ENCODE measurements at regions not wholly inside any gene's neighbourhood (a gene's known extent, or its start where the extent isn't known, plus 50 kb on each side); places are given as distances from the start of the nearest gene placed in this dataset.

GRCh38 chr6:55943329-55943728, 67.9 kb upstream of the BMP5 start:
- WGBS (ENCODE audit: low lambda C conversion rate) = 39% methylated on average over 3 of the region's 3 CpGs
- POLR2A ChIA-PET = no interaction called here
- no peaks in the 10 kb centered on the region for H4K20me1 ChIP-seq (ENCODE audit: insufficient read depth)
- H3K9ac ChIP-seq = no peak overlapping the region
- no peaks in the 10 kb centered on the region; the same call in 1 of the 2 replicates for H3K9me3 ChIP-seq
- H3K4me1 ChIP-seq (ENCODE audit: control insufficient read depth in 1 of 2, insufficient read depth in 2 of 2, low read depth in 1 of 2, low read length in 1 of 2) = no peaks in the 10 kb centered on the region
- no peak overlapping the region for H3K27ac ChIP-seq (ENCODE audit: low read depth in 2 of 2, low read length in 1 of 2)
- H3K79me2 ChIP-seq (ENCODE audit: insufficient read depth) = no peaks in the 10 kb centered on the region
- no peaks in the 10 kb centered on the region for H3K27me3 ChIP-seq (ENCODE audit: insufficient read depth)
- H2AFZ ChIP-seq (ENCODE audit: low read depth) = no peak overlapping the region
- H3K4me2 ChIP-seq = no peak overlapping the region
- no peak for DNase-seq
- no peak overlapping the region for H3K4me3 ChIP-seq (ENCODE audit: low read depth in 2 of 2, low read length in 1 of 2)
- peaks cover 4% of the 10 kb centered on the region for H3F3A ChIP-seq (replicated peaks; ENCODE audit: insufficient read depth)
- no peaks in the 10 kb centered on the region for H3K9me2 ChIP-seq
- TF ChIP-seq, protein P1, sequence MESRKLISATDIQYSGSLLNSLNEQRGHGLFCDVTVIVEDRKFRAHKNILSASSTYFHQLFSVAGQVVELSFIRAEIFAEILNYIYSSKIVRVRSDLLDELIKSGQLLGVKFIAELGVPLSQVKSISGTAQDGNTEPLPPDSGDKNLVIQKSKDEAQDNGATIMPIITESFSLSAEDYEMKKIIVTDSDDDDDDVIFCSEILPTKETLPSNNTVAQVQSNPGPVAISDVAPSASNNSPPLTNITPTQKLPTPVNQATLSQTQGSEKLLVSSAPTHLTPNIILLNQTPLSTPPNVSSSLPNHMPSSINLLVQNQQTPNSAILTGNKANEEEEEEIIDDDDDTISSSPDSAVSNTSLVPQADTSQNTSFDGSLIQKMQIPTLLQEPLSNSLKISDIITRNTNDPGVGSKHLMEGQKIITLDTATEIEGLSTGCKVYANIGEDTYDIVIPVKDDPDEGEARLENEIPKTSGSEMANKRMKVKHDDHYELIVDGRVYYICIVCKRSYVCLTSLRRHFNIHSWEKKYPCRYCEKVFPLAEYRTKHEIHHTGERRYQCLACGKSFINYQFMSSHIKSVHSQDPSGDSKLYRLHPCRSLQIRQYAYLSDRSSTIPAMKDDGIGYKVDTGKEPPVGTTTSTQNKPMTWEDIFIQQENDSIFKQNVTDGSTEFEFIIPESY (IDR thresholded peaks at IDR 0.05; ENCODE audit: borderline replicate concordance, low read depth) = no peak
- no peak for TF ChIP-seq POLR2AphosphoS5 (IDR thresholded peaks at IDR 0.05; ENCODE audit: low read depth, low read length)
- no peak for TF ChIP-seq TAF1 (IDR thresholded peaks at IDR 0.05; ENCODE audit: borderline replicate concordance, low read depth, low read length)
- no peak for TF ChIP-seq FOSL2 (IDR thresholded peaks at IDR 0.05; ENCODE audit: borderline replicate concordance, low read depth)
- TF ChIP-seq, protein P2, sequence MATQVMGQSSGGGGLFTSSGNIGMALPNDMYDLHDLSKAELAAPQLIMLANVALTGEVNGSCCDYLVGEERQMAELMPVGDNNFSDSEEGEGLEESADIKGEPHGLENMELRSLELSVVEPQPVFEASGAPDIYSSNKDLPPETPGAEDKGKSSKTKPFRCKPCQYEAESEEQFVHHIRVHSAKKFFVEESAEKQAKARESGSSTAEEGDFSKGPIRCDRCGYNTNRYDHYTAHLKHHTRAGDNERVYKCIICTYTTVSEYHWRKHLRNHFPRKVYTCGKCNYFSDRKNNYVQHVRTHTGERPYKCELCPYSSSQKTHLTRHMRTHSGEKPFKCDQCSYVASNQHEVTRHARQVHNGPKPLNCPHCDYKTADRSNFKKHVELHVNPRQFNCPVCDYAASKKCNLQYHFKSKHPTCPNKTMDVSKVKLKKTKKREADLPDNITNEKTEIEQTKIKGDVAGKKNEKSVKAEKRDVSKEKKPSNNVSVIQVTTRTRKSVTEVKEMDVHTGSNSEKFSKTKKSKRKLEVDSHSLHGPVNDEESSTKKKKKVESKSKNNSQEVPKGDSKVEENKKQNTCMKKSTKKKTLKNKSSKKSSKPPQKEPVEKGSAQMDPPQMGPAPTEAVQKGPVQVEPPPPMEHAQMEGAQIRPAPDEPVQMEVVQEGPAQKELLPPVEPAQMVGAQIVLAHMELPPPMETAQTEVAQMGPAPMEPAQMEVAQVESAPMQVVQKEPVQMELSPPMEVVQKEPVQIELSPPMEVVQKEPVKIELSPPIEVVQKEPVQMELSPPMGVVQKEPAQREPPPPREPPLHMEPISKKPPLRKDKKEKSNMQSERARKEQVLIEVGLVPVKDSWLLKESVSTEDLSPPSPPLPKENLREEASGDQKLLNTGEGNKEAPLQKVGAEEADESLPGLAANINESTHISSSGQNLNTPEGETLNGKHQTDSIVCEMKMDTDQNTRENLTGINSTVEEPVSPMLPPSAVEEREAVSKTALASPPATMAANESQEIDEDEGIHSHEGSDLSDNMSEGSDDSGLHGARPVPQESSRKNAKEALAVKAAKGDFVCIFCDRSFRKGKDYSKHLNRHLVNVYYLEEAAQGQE (IDR thresholded peaks at IDR 0.05; ENCODE audit: low read depth, low read length) = no peak
- TF ChIP-seq TCF12 (IDR thresholded peaks at IDR 0.05) = no peak
- TF ChIP-seq FOXM1 (IDR thresholded peaks at IDR 0.05; ENCODE audit: low read depth) = no peak
- TF ChIP-seq FOXJ3 (CRISPR knock-in tag; IDR thresholded peaks at IDR 0.05) = no peak
- TF ChIP-seq, protein P3, sequence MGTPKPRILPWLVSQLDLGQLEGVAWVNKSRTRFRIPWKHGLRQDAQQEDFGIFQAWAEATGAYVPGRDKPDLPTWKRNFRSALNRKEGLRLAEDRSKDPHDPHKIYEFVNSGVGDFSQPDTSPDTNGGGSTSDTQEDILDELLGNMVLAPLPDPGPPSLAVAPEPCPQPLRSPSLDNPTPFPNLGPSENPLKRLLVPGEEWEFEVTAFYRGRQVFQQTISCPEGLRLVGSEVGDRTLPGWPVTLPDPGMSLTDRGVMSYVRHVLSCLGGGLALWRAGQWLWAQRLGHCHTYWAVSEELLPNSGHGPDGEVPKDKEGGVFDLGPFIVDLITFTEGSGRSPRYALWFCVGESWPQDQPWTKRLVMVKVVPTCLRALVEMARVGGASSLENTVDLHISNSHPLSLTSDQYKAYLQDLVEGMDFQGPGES (IDR thresholded peaks at IDR 0.05; ENCODE audit: low read depth, low read length) = no peak
- no peak for TF ChIP-seq CHD2 (IDR thresholded peaks at IDR 0.05; ENCODE audit: low read length, partially characterized antibody)
- no peak for TF ChIP-seq ELF1 (IDR thresholded peaks at IDR 0.05)
- no peak for TF ChIP-seq RXRA (IDR thresholded peaks at IDR 0.05; ENCODE audit: borderline replicate concordance, low read depth)
- TF ChIP-seq JUND (IDR thresholded peaks at IDR 0.05) = no peak
- TF ChIP-seq RCOR1 (IDR thresholded peaks at IDR 0.05; ENCODE audit: low read length) = no peak
- TF ChIP-seq MEF2A (IDR thresholded peaks at IDR 0.05; ENCODE audit: borderline replicate concordance, low read depth) = no peak
- TF ChIP-seq RAD21 (IDR thresholded peaks at IDR 0.05; ENCODE audit: low read length) = no peak
- no peak for TF ChIP-seq NRF1 (IDR thresholded peaks at IDR 0.05; ENCODE audit: low read depth, low read length)
- CTCF ChIA-PET = no interaction called here
- no peaks in the 10 kb centered on the region for H3K36me3 ChIP-seq (replicated peaks in 1 of 2; ENCODE audit: control insufficient read depth in 1 of 2, insufficient read depth in 2 of 2, low read length in 1 of 2)
